SU-DHL-6 (cell line): ENCODE measurements at regions not wholly inside any gene's neighbourhood (a gene's known extent, or its start where the extent isn't known, plus 50 kb on each side); places are given as distances from the start of the nearest gene placed in this dataset.

Experiments
- H2AFZ ChIP-seq: fragments of 200-600 bp; sonication (generic); 2 replicates; pipeline ENCODE4 v1.6.1; 2014; ENCODE audit warnings: low read depth, mild to moderate bottlenecking, moderate library complexity, mixed read lengths, antibody characterized with exemption, low read length; ENCODE audit not compliant: severe bottlenecking
- H3F3A ChIP-seq: fragments of 200-600 bp; shearing (Covaris generic); 2 replicates; pipeline ENCODE4 v1.6.0; 2016; ENCODE audit warnings: antibody characterized with exemption, mild to moderate bottlenecking; ENCODE audit not compliant: insufficient read depth
- H3K27ac ChIP-seq: fragments of 200-600 bp; sonication (generic); 2 replicates; pipeline ENCODE4 v1.5.1; 2016; ENCODE audit warnings: low read depth, mild to moderate bottlenecking, low read length, moderate library complexity, mixed read lengths
- H3K27me3 ChIP-seq: fragments of 200-600 bp; sonication (generic), shearing (Covaris generic); 2 replicates; pipeline ENCODE4 v1.6.0; 2014; ENCODE audit warnings: mild to moderate bottlenecking, low read length
- H3K36me3 ChIP-seq: fragments of 200-600 bp; sonication (generic); 2 replicates; pipeline ENCODE4 v1.6.1; 2014; ENCODE audit warnings: mild to moderate bottlenecking, low read length, mixed read lengths
- H3K4me2 ChIP-seq: fragments of 300-600, 200-600 bp; shearing (Covaris generic), sonication (generic); 2 replicates; pipeline ENCODE4 v1.6.0; 2014; ENCODE audit warnings: low read length, low read depth, mild to moderate bottlenecking; ENCODE audit not compliant: poor library complexity, severe bottlenecking
- H3K4me3 ChIP-seq: fragments of 200-600 bp; sonication (generic); 2 replicates; pipeline ENCODE4 v1.5.1; 2014; ENCODE audit warnings: antibody characterized with exemption, low read length, mild to moderate bottlenecking, mixed read lengths; ENCODE audit not compliant: insufficient read depth, poor library complexity, severe bottlenecking
- H3K79me2 ChIP-seq: fragments of 200-600 bp; sonication (generic); 2 replicates; pipeline ENCODE4 v1.6.1; 2014; ENCODE audit warnings: mild to moderate bottlenecking, low read length, moderate library complexity; ENCODE audit not compliant: insufficient read depth
- H3K9ac ChIP-seq: fragments of 200-600 bp; sonication (generic); 2 replicates; pipeline ENCODE4 v1.7.0; 2014; ENCODE audit warnings: mild to moderate bottlenecking, low read length
- H3K9me2 ChIP-seq: fragments of 200-600 bp; sonication (generic); replicated peaks from 2 replicates; pipeline ENCODE4 v1.6.1; 2014; ENCODE audit warnings: low read length; ENCODE audit not compliant: insufficient read depth
- H3K9me3 ChIP-seq: fragments of 200-600 bp; sonication (generic); 2 replicates; pipeline ENCODE4 v1.6.1; 2014; ENCODE audit warnings: low read length, mixed read lengths; ENCODE audit not compliant: insufficient read depth
- H4K20me1 ChIP-seq: fragments of 200-600 bp; sonication (generic); 2 replicates; pipeline ENCODE4 v1.6.1; 2014; ENCODE audit warnings: low read depth, mild to moderate bottlenecking, antibody characterized with exemption, low read length, moderate library complexity, mixed read lengths
- EZH2phosphoT487 ChIP-seq: fragments of 200-600 bp; sonication (generic), shearing (Covaris generic); conservative IDR thresholded peaks from 2 replicates; pipeline ENCODE4 v1.6.1; 2018; ENCODE audit warnings: mild to moderate bottlenecking, antibody characterized with exemption, low read length, moderate library complexity, mixed read lengths
- TF ChIP-seq, protein P1 (sequence below): fragments of 200-600 bp; sonication (generic); IDR thresholded peaks from one replicate; pipeline ENCODE4 v1.5.1; 2017; ENCODE audit warnings: antibody characterized with exemption, mild to moderate bottlenecking, low read length, moderate library complexity; ENCODE audit not compliant: insufficient read depth, poor library complexity, severe bottlenecking

DNA sequence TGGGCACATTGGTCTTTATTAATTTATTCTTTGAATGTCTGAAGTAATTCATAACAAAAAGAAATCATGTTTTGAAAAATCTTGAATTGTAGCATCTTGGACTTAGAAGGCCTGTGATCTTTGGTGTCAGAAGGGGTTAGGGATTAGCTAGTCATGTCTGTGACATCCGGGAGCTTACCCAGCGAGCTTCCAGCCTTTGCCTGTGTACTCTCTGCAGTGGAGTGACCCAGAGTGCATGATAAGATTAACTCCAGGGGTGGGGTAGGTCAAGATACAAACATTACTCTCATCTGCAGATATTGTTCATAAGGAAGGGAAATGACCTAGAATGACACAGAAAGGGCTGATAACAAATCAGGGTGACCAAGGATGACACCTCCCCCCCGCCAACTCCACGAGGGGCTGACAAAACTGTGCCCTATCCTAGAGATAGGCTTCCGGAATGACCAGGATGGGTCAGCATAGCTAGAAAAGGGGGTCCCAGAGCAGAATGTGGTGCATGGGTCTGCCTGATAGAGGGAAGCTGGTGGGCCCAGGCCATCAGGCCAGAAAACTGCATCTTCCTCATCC, 56.6 kb upstream of the BLCAP start:
- no peaks in the 10 kb centered on the region for H4K20me1 ChIP-seq
- no peaks in the 10 kb centered on the region for H3F3A ChIP-seq
- H3K9me2 ChIP-seq: no peaks in the 10 kb centered on the region
- H3K27ac ChIP-seq: no peak overlapping the region
- no peak overlapping the region for H3K9ac ChIP-seq
- H3K4me3 ChIP-seq: no peak overlapping the region
- no peak overlapping the region for H2AFZ ChIP-seq
- no peak overlapping the region for H3K4me2 ChIP-seq
- H3K36me3 ChIP-seq: no peaks in the 10 kb centered on the region
- H3K27me3 ChIP-seq: no peaks in the 10 kb centered on the region
- no peaks in the 10 kb centered on the region for H3K9me3 ChIP-seq
- no peaks in the 10 kb centered on the region for H3K79me2 ChIP-seq
- no peak for TF ChIP-seq EZH2phosphoT487
- TF ChIP-seq, protein P1, sequence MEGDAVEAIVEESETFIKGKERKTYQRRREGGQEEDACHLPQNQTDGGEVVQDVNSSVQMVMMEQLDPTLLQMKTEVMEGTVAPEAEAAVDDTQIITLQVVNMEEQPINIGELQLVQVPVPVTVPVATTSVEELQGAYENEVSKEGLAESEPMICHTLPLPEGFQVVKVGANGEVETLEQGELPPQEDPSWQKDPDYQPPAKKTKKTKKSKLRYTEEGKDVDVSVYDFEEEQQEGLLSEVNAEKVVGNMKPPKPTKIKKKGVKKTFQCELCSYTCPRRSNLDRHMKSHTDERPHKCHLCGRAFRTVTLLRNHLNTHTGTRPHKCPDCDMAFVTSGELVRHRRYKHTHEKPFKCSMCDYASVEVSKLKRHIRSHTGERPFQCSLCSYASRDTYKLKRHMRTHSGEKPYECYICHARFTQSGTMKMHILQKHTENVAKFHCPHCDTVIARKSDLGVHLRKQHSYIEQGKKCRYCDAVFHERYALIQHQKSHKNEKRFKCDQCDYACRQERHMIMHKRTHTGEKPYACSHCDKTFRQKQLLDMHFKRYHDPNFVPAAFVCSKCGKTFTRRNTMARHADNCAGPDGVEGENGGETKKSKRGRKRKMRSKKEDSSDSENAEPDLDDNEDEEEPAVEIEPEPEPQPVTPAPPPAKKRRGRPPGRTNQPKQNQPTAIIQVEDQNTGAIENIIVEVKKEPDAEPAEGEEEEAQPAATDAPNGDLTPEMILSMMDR: no peak

DNA sequence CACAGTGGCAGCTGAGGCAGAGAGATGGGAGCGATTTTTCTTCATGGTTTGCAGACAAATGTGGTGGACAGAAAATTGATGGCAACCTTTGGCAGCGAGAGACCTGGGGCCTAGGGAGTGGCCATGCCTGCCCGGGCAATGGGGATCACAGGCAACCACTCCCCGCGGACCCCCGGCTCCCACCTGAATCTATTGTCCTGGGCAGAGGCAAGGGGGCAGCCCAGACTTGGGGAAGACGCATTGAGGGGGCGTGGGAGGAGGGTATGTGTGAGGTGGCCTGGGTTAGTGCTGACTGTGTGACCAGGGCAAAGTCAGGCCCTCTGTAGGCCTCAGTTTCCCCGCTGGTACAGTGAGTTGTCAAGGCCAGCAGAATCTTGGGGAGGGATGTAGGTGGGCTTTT, 53.6 kb upstream of the BLCAP start:
- no peaks in the 10 kb centered on the region for H3K9me2 ChIP-seq
- no peaks in the 10 kb centered on the region for H3K36me3 ChIP-seq
- H3F3A ChIP-seq: no peaks in the 10 kb centered on the region
- no peaks in the 10 kb centered on the region for H3K9me3 ChIP-seq
- no peak overlapping the region for H3K9ac ChIP-seq
- no peaks in the 10 kb centered on the region for H3K27me3 ChIP-seq
- H4K20me1 ChIP-seq: no peaks in the 10 kb centered on the region
- H3K4me2 ChIP-seq: no peak overlapping the region
- H2AFZ ChIP-seq: no peak overlapping the region
- H3K4me3 ChIP-seq: no peak overlapping the region
- H3K79me2 ChIP-seq: no peaks in the 10 kb centered on the region
- H3K27ac ChIP-seq: no peak overlapping the region
- TF ChIP-seq, protein P1: no peak
- TF ChIP-seq EZH2phosphoT487: no peak

DNA sequence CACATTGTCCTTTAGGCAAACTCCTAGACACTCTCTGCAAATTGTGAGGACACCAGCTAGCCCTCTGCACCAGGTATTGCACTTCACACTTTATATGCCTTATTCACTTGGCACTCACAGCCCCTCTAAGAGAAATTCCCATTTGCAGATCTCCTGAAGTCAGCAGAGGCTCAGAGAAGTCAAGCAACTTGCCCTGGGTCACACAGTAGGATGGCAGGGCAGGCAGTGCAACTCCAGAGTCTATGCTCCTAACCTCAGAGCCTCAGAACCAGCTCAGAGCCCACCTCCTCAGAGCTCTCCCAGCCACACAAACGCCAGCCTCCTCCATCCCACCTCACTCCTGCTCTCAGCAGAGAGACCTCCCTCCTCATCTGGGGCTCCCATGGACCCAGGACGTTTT, 52.4 kb upstream of the BLCAP start:
- no peaks in the 10 kb centered on the region for H3K27me3 ChIP-seq
- H3K4me2 ChIP-seq: no peak overlapping the region
- no peaks in the 10 kb centered on the region for H4K20me1 ChIP-seq
- H3K36me3 ChIP-seq: no peaks in the 10 kb centered on the region
- H3K79me2 ChIP-seq: no peaks in the 10 kb centered on the region
- H3K9me2 ChIP-seq: no peaks in the 10 kb centered on the region
- H3K4me3 ChIP-seq: no peak overlapping the region
- no peaks in the 10 kb centered on the region for H3F3A ChIP-seq
- H3K9ac ChIP-seq: no peak overlapping the region
- no peak overlapping the region for H3K27ac ChIP-seq
- TF ChIP-seq EZH2phosphoT487: no peak
- TF ChIP-seq, protein P1: no peak
- no peak overlapping the region for H2AFZ ChIP-seq
- H3K9me3 ChIP-seq: no peaks in the 10 kb centered on the region
